ENCODE measurements at regions not wholly inside any gene's neighbourhood (a gene's known extent, or its start where the extent isn't known, plus 50 kb on each side); places are given as distances from the start of the nearest gene placed in this dataset.

- DNase-seq (ENCODE audit: low spot score): no peak
Measured at GRCh38 chr1:209509039-209509438, 74.5 kb upstream of the CAMK1G start.

DNA sequence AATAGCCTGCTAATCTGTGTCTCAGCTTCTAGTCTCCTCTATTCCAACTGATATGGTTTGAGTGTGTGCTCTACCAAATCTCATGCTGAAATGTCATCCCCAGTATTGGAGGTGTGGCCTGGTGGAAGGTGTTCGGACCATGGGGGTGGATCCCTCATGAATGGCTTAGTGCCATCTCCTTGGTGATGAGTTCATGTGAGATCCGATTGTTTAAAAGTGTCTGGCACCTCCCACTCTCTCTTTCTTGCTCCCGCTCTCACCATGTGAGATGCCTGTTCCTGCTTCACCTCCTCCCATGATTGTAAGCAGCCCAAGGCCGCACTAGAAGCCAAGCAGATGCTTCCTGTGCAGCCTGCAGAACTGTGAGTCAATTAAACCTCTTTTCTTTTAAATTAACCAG, 73.5 kb upstream of the CAMK1G start:
- DNase-seq (ENCODE audit: low spot score): no peak

DNA sequence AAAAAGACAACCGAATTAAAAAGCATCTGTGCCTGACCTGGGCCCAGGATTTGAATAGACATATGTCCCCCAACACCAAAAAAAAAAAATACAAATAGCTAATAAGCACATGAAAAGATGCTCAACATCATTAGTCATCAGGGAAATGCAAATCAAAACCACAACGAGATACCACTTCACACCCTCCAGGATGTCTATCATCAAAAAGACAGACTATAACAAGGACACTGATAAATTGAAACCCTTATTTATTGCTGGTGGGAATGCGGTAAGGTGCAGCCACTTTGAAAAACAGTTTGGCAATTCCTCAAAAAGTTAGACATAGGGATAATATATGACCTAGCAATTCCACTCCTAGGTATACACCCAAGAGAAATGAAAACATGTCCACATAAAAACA, 72.3 kb upstream of the CAMK1G start:
- DNase-seq (ENCODE audit: low spot score): no peak

GRCh38 chr1:209512821-209513220, 70.7 kb upstream of the CAMK1G start:
- DNase-seq (ENCODE audit: low spot score): no peak

DNA sequence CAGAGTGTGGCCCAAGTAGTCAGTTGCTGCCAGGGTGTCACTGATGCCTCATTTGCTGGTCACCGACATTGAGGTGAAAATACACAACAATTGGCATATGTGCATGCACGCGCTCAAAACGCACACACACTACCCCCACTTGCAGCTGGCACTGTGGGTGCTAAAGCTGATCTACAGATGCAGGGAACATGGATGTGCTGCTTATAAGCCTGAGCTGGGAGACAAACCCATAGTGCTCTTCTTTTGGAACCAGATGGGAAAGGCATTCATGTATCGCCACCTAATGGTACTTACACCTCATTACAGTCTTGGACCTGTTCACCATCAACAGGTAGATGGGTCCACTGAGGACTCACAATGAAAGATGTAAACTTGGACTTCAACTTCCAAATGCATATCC, 70.3 kb upstream of the CAMK1G start:
- DNase-seq (ENCODE audit: low spot score): peak; percentile 50

DNA sequence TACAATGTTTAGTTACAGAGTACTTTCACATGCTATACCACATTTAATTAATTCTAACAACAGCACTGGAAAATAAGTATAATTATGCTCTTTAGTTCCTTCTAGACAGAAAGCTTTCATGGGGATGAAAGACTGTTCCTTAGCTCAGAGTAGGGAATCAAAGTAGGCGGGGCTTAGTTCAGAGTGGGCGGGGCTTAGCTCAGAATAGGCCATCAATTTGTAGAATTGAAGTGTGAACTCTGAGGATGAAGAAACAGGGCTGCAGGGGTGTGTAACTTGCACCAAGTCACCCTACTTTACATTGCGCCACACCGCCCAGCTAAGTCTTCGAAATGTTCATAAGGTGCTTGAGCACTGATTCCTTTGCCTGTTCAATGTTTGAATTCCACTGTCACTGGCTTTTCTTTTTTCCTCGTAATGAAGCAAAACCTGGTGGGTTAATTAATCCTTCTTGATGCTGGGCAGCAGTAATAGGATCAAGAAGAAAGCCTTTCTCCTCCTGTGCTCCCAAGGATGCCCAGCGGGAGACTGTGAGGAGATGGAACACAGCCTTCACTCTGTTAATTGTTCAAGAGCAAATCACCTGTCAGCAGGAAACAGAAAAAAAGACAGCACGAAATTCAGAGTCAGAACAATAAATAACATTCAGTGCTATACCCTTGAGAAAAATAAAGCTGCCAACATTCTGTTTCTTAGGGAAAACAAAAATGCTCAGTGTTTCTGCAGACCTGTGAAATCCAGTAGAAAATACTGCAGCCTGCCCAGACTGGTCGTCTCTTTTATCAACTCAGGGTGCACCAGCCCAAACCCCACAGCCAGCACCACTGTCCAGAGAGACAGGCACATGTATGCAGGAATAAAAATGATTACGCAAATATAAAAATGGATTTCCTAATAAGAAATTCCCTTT, 66.5 kb upstream of the CAMK1G start:
- no peak for DNase-seq (ENCODE audit: low spot score)

DNA sequence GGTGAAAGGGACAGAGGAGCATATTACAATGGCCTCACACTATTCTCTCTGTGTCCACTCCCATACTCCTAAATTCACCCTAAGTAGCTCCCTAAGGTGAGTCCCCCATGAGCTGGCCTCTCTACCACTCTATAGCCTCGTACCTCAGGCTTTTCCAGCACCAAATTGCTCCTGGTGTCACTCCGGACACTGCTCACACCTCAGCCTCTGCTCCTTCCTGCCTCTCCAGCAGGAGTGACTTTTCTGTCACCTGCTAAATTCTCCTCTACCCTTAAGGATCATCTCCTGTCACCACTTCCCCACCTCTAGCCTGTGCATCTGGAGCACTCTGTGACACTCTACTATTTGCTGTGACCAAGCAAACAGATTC, 65.8 kb upstream of the CAMK1G start:
- no peak for DNase-seq (ENCODE audit: low spot score)

GRCh38 chr1:209519786-209520185, 63.7 kb upstream of the CAMK1G start:
- no peak for DNase-seq (ENCODE audit: low spot score)

DNA sequence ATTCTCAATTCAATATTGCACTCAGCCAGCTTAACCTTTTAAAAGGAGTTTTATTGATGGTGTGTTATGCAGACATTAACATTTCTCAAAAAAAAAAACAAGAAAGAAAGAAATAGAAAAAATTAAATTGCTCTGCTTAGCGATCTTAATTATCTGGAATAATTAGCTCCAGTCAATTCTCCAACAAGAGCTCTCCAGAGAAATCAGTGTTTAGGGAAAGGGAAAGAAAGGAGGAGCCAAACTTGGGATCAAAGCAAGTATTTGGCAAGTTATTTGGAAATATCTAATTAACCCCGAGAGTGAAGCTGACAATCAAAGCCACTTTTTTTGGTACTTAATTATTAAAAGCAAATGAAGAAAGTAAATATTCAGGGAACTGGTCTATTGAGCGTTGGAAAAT, 60.7 kb upstream of the CAMK1G start:
- DNase-seq (ENCODE audit: low spot score): no peak

- no peak for DNase-seq (ENCODE audit: low spot score)
Measured at GRCh38 chr1:209526137-209526536, 57.4 kb upstream of the CAMK1G start.

DNA sequence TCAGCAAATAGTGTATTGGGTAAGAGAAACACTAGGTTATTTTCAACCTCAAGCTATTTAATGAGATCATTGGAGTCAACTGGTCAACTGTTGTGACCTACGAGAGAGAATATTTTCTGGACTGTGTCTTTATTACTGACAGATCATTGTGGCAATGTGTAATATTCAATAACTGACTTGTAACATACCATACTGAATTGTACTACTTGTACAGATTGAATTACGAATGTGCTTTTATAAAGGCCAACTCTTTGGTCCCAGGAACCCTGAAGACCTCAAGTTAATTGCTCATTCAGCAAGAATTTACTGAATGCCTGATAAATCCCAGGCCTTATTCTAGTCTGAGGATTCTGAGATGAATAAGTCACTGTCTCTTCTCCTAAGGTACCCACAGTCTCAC, 56.1 kb upstream of the CAMK1G start:
- DNase-seq (ENCODE audit: low spot score): no peak

DNA sequence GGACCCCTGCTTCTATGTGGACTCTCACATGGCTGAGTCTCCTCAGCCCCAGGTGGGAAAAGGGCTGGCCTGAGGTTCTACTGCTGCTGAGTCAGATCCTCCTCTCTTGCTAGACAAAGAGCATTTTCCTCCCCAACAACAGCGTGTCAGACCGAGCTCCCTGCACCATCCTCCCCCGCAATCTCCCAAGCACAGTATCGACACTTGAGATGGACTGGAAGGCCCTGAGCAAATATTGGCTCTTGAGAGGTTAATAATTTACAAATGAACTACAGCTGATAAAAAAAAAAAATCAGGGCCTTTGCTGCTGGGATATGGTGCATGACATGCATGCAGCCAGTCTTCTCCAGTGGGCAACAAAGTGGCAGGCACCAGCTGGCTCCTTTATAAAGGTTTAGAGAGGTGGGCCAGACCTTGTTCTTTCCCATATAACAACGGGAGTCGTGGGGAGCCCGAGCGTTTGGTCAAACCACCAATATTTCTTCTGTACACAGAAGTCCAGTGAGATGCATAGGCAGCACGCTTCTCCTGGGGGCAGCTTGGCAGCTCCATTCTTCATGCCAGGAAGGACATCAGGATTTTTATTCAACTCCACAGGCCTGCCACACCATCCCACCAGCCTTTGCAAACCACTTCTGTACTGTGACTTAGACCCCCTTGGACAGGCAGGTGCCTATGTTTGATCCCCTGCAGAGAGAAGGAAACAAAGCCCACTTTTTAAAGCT, 55.4 kb upstream of the CAMK1G start:
- no peak for DNase-seq (ENCODE audit: low spot score)

DNA sequence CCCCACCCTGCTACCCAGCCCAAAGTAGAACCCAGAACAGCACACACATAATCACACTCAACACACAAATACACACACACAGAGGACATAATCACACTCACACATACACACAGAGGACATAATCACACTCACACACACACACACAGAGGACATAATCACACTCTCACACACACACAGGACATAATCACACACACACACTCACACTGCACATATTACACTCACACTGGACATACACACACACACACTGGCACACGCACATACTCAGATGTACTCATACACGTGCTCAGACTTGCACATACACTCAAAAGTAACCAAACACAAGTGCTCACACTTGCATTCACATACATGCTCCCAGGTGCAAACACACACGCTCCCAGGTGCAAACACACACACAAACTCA, 54.3 kb upstream of the CAMK1G start:
- DNase-seq (ENCODE audit: low spot score): no peak

DNA sequence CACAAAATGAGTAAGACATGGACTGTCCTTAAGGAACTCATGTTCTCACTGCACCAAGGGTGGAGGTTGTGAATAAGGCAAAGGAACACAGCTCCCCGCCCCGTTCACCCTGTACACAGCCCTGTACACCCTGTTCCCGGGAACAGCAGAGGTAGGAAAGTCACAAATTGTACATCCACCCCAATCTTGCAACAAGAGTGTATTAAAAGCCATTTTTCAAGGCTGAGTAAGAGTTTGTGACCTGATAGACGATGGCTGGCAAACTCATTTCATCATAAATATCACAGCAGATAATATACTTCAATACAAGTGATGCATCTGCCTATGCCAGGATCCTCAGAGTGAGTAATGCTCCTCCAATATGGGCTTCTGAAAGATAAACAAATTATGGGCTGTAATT, 52.5 kb upstream of the CAMK1G start:
- DNase-seq (ENCODE audit: low spot score): no peak

DNA sequence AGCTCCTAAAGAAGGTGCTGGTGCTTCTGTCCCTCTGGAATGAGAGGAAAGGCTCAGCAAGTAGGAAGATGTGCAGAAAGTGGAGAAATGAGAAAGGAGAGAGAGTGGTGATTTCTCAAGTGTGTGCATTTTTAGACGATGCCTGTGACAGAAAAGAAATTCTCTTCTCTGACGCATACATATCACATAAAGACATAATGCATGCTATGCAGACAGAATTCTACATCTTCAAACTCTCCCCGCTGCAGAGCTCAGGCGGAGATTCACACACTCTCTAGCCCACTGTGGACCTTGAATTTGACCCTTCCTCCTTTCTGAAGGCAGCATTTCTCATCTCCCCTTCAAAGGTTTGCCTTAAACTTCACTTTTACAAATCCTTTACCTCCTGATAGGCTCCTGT, 52.0 kb upstream of the CAMK1G start:
- no peak for DNase-seq (ENCODE audit: low spot score)

All from AG20443 (cell line).